HUES64 (cell line): ENCODE measurements at regions not wholly inside any gene's neighbourhood (a gene's known extent, or its start where the extent isn't known, plus 50 kb on each side); places are given as distances from the start of the nearest gene placed in this dataset.
A peak's percentile ranks its signal among the peaks of the same experiment; 100 is the strongest.

Experiments
- H3K27ac ChIP-seq: 2 replicates; pipeline ENCODE4 v1.7.0; 2013; ENCODE audit warnings: low read depth, low read length, inconsistent platforms
- H3K27me3 ChIP-seq: 2 replicates; pipeline ENCODE4 v1.6.1; 2013; ENCODE audit warnings: mild to moderate bottlenecking, low read length; ENCODE audit not compliant: insufficient read depth
- H3K36me3 ChIP-seq: 2 replicates; pipeline ENCODE4 v1.6.1; 2013; ENCODE audit warnings: mild to moderate bottlenecking, low read length; ENCODE audit not compliant: insufficient read depth
- H3K4me1 ChIP-seq: 2 replicates; pipeline ENCODE4 v1.6.1; 2013; ENCODE audit warnings: mild to moderate bottlenecking, low read length, moderate library complexity; ENCODE audit not compliant: insufficient read depth
- H3K4me3 ChIP-seq: 2 replicates; pipeline ENCODE4 v1.5.1; 2013; ENCODE audit warnings: mild to moderate bottlenecking, low read length, moderate library complexity
- H3K9ac ChIP-seq: 2 replicates; pipeline ENCODE4 v1.6.1; 2013; ENCODE audit warnings: mild to moderate bottlenecking, low read depth, low read length
- H3K9me3 ChIP-seq: 2 replicates; pipeline ENCODE4 v1.6.1; 2013; ENCODE audit warnings: low read depth, low read length; ENCODE audit not compliant: insufficient read depth
- WGBS: fragments of 150-250, 120-280 bp; methylation state at CpG from one replicate; pipeline ENCODE4 v1.1.7; 2013; ENCODE audit warnings: missing lambda C conversion rate; 5-methylcytosine and 5-hydroxymethylcytosine counted together

DNA sequence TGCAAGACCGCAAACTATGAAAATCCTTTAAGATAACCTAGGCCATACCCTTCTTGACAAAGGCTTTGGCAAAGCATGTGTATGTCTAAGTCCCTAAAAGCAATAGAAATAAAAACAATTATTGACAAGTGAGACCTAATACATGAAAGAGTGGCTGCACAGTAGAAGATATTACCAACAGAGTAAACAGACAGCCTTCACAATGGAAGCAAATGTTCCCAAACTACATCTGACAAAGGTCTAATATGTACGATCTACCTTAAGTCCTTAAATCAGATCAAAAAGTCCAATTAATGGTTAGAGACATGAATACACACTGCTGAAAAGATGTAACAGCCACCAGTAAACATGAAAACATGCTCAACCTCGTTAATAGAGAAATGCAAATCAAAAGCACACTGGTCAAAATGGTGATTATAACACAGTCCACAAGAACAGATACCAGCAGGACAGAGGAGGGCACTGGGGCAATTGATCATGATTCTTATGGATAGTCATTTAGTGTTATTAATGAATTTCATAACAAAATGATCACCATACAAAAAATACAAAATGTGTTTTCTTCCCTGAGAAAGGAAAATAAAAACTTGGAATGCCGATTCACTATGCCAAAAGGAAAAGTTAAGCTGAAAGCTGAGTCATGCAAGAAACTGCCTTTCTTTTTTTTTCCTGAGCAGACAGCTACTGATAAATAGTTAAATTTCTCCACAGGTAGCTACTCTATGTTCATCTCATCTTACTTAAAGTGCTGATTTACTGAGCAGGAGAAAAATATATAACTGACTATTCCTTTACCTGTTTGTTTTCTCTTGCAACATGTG is 102.6 kb upstream of the VPREB1 start:
- Histone ChIP-seq H3K9me3 (peaks cover 2% of the 10 kb centered on the region; the same call in 1 of the 2 replicates), H3K9ac (peak overlapping the region; percentile 43), H3K36me3 (no peaks in the 10 kb centered on the region), H3K4me1 (peaks cover 12% of the 10 kb centered on the region), H3K4me3 (peak overlapping the region; percentile 19; the same call in 1 of the 2 replicates), H3K27ac (peak overlapping the region; percentile 39; the same call in 1 of the 2 replicates), H3K27me3 (peaks cover 100% of the 10 kb centered on the region)
- 83% methylated on average over 4 of the region's 4 CpGs for WGBS

DNA sequence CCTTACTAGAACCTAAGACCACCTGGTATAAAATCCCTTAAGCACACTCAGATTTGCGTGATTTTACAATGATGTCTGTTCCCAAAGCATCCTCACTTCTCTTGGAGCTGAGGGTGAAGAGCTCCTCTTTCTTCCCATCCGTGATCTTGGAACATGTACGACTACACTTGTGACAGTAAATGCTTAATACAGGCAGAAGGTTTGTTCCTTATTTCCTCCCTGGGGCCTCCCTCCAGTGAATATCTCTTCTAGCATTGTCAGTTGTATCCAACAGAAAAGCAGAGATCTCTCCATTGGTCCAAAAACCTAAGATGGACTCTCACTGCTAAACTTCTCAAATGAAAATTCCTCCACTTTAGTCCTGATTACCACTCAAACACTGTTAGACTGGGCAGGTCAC is 103.6 kb upstream of the VPREB1 start:
- peaks cover 2% of the 10 kb centered on the region; the same call in 1 of the 2 replicates for H3K9me3 ChIP-seq
- H3K36me3 ChIP-seq: no peaks in the 10 kb centered on the region
- H3K27ac ChIP-seq: no peak overlapping the region
- peaks cover 100% of the 10 kb centered on the region for H3K27me3 ChIP-seq
- peaks cover 12% of the 10 kb centered on the region for H3K4me1 ChIP-seq
- no peak overlapping the region for H3K9ac ChIP-seq
- H3K4me3 ChIP-seq: no peak overlapping the region
- WGBS: 94% methylated on average over 3 of the region's 3 CpGs

DNA sequence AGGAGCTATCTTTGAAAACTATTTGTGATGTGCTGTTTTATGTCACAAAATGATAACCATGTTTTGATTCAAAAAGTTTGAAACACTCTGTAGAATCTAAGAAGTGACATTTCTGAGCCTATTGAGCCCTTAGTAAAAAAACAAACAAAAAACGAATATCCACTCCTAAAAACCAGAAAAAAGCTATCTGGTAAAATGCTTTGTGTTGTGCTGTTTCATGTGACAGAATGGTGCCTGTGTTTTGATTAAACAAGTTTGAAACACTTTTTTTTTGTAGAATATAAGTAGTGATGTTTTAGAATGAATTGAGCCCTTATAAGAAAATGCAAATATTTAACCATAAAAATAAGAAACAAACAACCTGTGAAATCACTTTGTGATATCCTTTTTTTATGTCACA is 105.2 kb upstream of the VPREB1 start:
- no CpG with 5 or more reads among the region's 1 CpG for WGBS
- H3K27ac ChIP-seq: no peak overlapping the region
- no peaks in the 10 kb centered on the region for H3K36me3 ChIP-seq

DNA sequence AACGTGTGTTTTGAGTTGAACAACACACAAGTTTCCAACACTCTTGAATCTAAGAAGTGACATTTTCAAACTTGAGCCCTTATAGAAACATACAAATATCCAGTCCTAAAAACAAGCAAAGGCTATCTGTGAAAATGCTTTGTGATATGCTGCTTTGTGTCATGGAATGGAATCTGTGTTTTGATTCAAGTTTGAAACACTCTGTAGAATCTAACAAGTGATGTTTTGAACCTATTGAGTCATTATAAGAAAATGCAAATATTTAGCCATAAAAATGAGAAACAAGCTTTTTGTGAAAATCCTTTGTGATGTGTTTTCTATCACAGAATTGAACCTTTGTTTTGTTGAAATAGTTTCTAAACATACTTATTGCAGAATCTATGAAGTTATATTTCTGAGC is 105.7 kb upstream of the VPREB1 start:
- Histone ChIP-seq H3K9ac (no peak overlapping the region), H3K9me3 (peaks cover 2% of the 10 kb centered on the region; the same call in 1 of the 2 replicates), H3K27ac (no peak overlapping the region), H3K36me3 (no peaks in the 10 kb centered on the region), H3K4me1 (peaks cover 12% of the 10 kb centered on the region), H3K27me3 (peaks cover 99% of the 10 kb centered on the region), H3K4me3 (no peak overlapping the region)
- 92% methylated on average over 1 of the region's 1 CpG for WGBS

More for the DNA sequence above, 105.2 kb upstream of the VPREB1 start:
- H3K4me3 ChIP-seq: no peak overlapping the region
- H3K9me3 ChIP-seq: peaks cover 2% of the 10 kb centered on the region; the same call in 1 of the 2 replicates
- H3K9ac ChIP-seq: no peak overlapping the region
- peaks cover 100% of the 10 kb centered on the region for H3K27me3 ChIP-seq
- H3K4me1 ChIP-seq: peaks cover 12% of the 10 kb centered on the region

DNA sequence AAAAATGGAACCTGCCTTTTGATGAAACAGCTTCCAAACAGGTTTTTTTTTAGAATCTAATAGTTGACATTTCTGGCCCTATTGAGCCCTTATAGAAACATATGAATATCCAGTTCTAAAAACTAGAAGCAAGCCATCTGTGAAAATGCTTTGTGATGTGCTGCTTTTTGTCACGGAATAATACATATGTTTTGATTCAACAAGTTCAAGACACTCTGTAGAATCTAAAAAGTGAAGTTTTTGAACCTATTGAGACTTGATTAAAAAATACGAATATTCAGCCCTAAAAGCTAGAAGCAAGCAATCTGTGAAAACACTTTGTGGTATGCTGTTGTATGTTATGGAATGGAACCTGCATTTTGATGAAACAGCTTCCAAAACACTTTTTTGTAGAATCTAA is 106.7 kb upstream of the VPREB1 start:
- H3K4me3 ChIP-seq: no peak overlapping the region
- H3K36me3 ChIP-seq: no peaks in the 10 kb centered on the region
- peaks cover 2% of the 10 kb centered on the region; the same call in 1 of the 2 replicates for H3K9me3 ChIP-seq
- H3K9ac ChIP-seq: no peak overlapping the region
- H3K27me3 ChIP-seq: peaks cover 99% of the 10 kb centered on the region
- 100% methylated on average over 1 of the region's 2 CpGs for WGBS
- H3K4me1 ChIP-seq: peaks cover 9% of the 10 kb centered on the region
- no peak overlapping the region for H3K27ac ChIP-seq

DNA sequence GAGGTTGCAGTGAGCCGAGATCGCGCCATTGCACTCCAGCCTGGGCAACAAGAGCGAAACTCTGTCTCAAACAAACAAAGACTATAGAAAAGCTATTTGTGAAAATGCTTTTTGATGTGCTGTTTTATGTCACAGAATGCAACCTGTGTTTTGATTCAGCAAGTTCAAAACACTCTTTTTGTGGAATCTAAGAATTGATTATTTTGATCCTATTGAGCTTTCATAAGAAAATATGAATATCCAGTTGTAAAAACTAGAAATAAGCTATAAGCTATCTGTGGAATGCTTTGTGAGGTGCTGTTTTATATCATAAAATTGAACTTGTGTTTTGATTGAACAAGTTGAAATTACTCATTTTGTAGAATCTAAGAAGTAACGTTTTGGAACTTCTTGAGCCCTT is 110.7 kb upstream of the VPREB1 start:
- Histone ChIP-seq H3K9me3 (no peaks in the 10 kb centered on the region), H3K36me3 (no peaks in the 10 kb centered on the region)

DNA sequence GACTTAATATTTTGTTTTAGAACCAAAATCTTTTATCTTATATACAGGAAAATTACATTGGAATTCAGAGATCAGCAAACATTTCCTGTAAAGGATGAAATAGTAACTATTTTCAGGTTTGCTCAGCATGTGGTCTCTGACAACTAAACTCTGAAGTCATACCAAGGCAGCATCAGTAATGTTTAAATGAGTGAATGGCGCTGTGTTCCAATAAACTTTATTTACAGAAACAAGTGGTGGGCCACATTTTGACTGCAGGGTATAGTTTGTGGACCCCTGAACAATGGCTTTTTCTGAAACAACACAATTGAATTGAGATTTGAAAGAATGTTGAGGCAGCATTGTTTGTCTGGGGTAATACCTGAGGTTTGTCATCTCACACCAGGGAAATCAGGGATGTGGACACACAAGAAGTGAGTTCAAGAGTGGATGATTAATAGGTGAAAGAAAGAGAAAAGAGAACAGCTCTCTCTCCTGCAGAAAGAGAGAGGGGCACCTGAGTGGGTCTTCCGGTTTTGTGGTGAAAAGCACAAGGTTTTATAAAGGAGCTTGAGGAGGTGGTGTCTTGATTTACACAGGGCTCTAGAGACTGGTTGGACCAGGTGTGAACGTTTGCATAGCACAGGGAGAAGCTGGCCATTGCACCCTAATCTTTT is 113.5 kb upstream of the VPREB1 start:
- Histone ChIP-seq H3K9ac (no peak overlapping the region), H3K4me3 (no peak overlapping the region), H3K36me3 (no peaks in the 10 kb centered on the region), H3K27me3 (peaks cover 99% of the 10 kb centered on the region), H3K9me3 (no peaks in the 10 kb centered on the region), H3K4me1 (no peaks in the 10 kb centered on the region; the same call in 1 of the 2 replicates), H3K27ac (no peak overlapping the region)
- WGBS: 77% methylated on average over 3 of the region's 3 CpGs

More for the DNA sequence above, 110.7 kb upstream of the VPREB1 start:
- H3K4me1 ChIP-seq: no peaks in the 10 kb centered on the region; the same call in 1 of the 2 replicates
- H3K4me3 ChIP-seq: no peak overlapping the region
- H3K27me3 ChIP-seq: peaks cover 99% of the 10 kb centered on the region
- H3K9ac ChIP-seq: no peak overlapping the region
- 96% methylated on average over 4 of the region's 5 CpGs for WGBS
- H3K27ac ChIP-seq: no peak overlapping the region; the same call in 1 of the 2 replicates

DNA sequence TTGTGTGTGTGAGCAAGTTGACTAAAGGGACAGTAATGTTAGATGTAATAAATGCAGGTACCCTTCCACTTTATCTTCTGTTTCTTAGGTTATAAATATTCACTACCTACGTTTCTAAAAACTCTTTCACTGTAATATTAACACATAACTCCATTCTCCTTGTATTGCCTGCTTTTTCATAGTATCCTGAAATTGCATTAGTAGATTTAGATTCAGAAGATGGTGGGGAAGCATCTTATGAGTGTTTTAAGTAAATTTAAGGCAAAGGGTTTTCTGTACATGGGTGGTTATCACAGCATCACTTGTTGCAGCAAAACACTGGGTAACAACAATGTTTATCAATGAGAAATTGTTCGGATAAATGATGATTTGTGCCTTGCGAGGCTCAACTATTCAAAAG is 115.2 kb upstream of the VPREB1 start:
- WGBS: 93% methylated on average over 2 of the region's 3 CpGs
- no peak overlapping the region for H3K9ac ChIP-seq
- no peaks in the 10 kb centered on the region for H3K9me3 ChIP-seq
- peaks cover 96% of the 10 kb centered on the region for H3K27me3 ChIP-seq
- H3K4me3 ChIP-seq: no peak overlapping the region
- H3K27ac ChIP-seq: no peak overlapping the region
- H3K4me1 ChIP-seq: no peaks in the 10 kb centered on the region; the same call in 1 of the 2 replicates
- no peaks in the 10 kb centered on the region for H3K36me3 ChIP-seq

DNA sequence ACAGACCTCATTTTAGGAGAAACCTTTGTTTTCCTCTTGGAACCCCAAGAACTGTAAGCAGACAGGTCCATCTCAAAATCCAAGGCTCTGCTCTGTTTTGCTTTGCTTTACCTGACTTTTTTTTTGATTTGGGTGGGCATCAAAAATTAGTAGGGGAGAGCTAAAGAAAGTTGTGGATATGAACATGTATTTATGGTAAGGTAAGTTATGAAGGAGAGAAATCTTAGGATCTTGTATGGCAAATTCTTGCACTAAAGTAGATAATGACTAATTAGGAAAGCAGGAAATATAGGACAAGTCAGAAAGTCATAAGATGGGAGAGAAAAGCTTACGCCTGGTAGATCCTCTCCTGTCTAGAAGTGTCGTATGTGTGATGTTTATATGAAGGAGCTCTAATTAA is 116.1 kb upstream of the VPREB1 start:
- Histone ChIP-seq H3K4me3 (no peak overlapping the region), H3K27ac (no peak overlapping the region), H3K36me3 (no peaks in the 10 kb centered on the region), H3K4me1 (no peaks in the 10 kb centered on the region; the same call in 1 of the 2 replicates), H3K27me3 (peaks cover 95% of the 10 kb centered on the region), H3K9ac (no peak overlapping the region), H3K9me3 (no peaks in the 10 kb centered on the region)
- WGBS: 90% methylated on average over 2 of the region's 2 CpGs

DNA sequence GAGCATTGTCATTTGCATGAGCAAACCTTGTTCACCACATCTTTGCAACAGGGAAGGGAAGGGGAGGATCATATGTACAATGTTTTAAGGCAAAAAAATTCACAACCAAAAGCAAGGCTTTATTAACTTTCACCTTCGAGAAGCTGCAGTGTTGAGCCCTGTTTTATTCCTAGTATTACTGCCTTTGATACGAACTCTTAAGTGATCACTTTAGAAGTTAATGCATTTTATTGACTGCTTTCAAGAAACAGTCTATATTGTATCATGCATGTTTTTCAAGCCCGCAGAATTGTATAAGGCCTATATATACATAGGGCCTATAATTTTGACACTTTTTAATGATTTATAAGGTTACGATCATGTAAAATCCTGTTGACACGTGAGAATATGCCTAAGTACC is 117.5 kb upstream of the VPREB1 start:
- no peak overlapping the region for H3K27ac ChIP-seq
- no peaks in the 10 kb centered on the region for H3K36me3 ChIP-seq
- no peaks in the 10 kb centered on the region for H3K9me3 ChIP-seq
- no peaks in the 10 kb centered on the region; the same call in 1 of the 2 replicates for H3K4me1 ChIP-seq
- H3K9ac ChIP-seq: no peak overlapping the region
- 94% methylated on average over 4 of the region's 5 CpGs for WGBS
- H3K4me3 ChIP-seq: no peak overlapping the region
- peaks cover 95% of the 10 kb centered on the region for H3K27me3 ChIP-seq
